DOHH2 (cell line): ENCODE measurements at regions not wholly inside any gene's neighbourhood (a gene's known extent, or its start where the extent isn't known, plus 50 kb on each side); places are given as distances from the start of the nearest gene placed in this dataset.

Source experiments
- H3F3A ChIP-seq: fragments of 200-600 bp; sonication (generic), shearing (Covaris generic); 2 replicates; pipeline ENCODE4 v1.6.0; 2016; ENCODE audit warnings: antibody characterized with exemption, mild to moderate bottlenecking; ENCODE audit not compliant: control insufficient read depth, insufficient read depth
- H3K27ac ChIP-seq: fragments of 200-600 bp; sonication (generic); 2 replicates; pipeline ENCODE4 v1.5.1; 2014; ENCODE audit warnings: low read depth, mild to moderate bottlenecking, low read length, moderate library complexity
- H3K27me3 ChIP-seq: fragments of 200-600 bp; sonication (generic); 2 replicates; pipeline ENCODE4 v1.6.1; 2014; ENCODE audit warnings: mild to moderate bottlenecking, low read length, mixed read lengths; ENCODE audit not compliant: control insufficient read depth
- H3K36me3 ChIP-seq: fragments of 200-600 bp; sonication (generic); 2 replicates; pipeline ENCODE4 v1.6.1; 2014; ENCODE audit warnings: mild to moderate bottlenecking, low read length, moderate library complexity, mixed read lengths; ENCODE audit not compliant: control insufficient read depth
- H3K4me1 ChIP-seq: fragments of 200-600 bp; sonication (generic); 2 replicates; pipeline ENCODE4 v1.6.1; 2014; ENCODE audit warnings: mild to moderate bottlenecking, low read length, mixed read lengths; ENCODE audit not compliant: control insufficient read depth
- H3K4me2 ChIP-seq: fragments of 200-600 bp; sonication (generic); 2 replicates; pipeline ENCODE4 v1.6.0; 2014; ENCODE audit warnings: mild to moderate bottlenecking, low read length, moderate library complexity
- H3K4me3 ChIP-seq: fragments of 200-600 bp; sonication (generic); 2 replicates; pipeline ENCODE4 v1.5.1; 2014; ENCODE audit warnings: mild to moderate bottlenecking, low read length, mixed read lengths
- H3K79me2 ChIP-seq: fragments of 200-600 bp; sonication (generic); 2 replicates; pipeline ENCODE4 v1.6.1; 2014; ENCODE audit warnings: mild to moderate bottlenecking, low read length, mixed read lengths; ENCODE audit not compliant: control insufficient read depth
- H3K9me2 ChIP-seq: fragments of 200-600 bp; sonication (generic); replicated peaks from 2 replicates; pipeline ENCODE4 v1.6.1; 2014; ENCODE audit warnings: mild to moderate bottlenecking, low read length, mixed read lengths; ENCODE audit not compliant: control insufficient read depth
- H3K9me3 ChIP-seq: fragments of 200-600 bp; sonication (generic); 2 replicates; pipeline ENCODE4 v1.6.1; 2014; ENCODE audit warnings: antibody characterized with exemption, low read length, mixed read lengths; ENCODE audit not compliant: control insufficient read depth, insufficient read depth
- H4K20me1 ChIP-seq: fragments of 200-600 bp; sonication (generic); 2 replicates; pipeline ENCODE4 v1.6.0; 2014; ENCODE audit warnings: low read depth, mild to moderate bottlenecking, antibody characterized with exemption, low read length, moderate library complexity; ENCODE audit not compliant: control insufficient read depth, insufficient read depth
- CTCF ChIP-seq: fragments of 200-600 bp; sonication (generic); IDR thresholded peaks from one replicate; pipeline ENCODE4 v1.5.1; 2014; ENCODE audit warnings: antibody characterized with exemption, mild to moderate bottlenecking, low read depth, low read length; ENCODE audit not compliant: poor library complexity, severe bottlenecking
- EZH2phosphoT487 ChIP-seq: fragments of 200-600 bp; sonication (generic); IDR thresholded peaks from 2 replicates; pipeline ENCODE4 v1.6.1; 2017; ENCODE audit warnings: borderline replicate concordance, mild to moderate bottlenecking, antibody characterized with exemption, low read length, moderate library complexity, mixed read lengths

- H3K9me2 ChIP-seq, result no peaks in the 10 kb centered on the region
- TF ChIP-seq EZH2phosphoT487 (no peak), CTCF (no peak)
- no peaks in the 10 kb centered on the region for H4K20me1 ChIP-seq
Measured at GRCh38 chr10:121281576-121281975, 316.7 kb downstream of the FGFR2 start.

GRCh38 chr10:121282264-121282663 lies 316.0 kb downstream of the FGFR2 start:
- no peak overlapping the region for H3K4me2 ChIP-seq
- no peaks in the 10 kb centered on the region for H3K4me1 ChIP-seq
- TF ChIP-seq CTCF (no peak), EZH2phosphoT487 (no peak)
- no peak overlapping the region for H3K27ac ChIP-seq
- no peak overlapping the region for H3K4me3 ChIP-seq
- H3F3A ChIP-seq, result no peaks in the 10 kb centered on the region
- H3K9me2 ChIP-seq, result no peaks in the 10 kb centered on the region
- no peaks in the 10 kb centered on the region for H4K20me1 ChIP-seq
- no peaks in the 10 kb centered on the region for H3K79me2 ChIP-seq
- no peaks in the 10 kb centered on the region for H3K36me3 ChIP-seq
- H3K9me3 ChIP-seq, result no peaks in the 10 kb centered on the region
- no peaks in the 10 kb centered on the region for H3K27me3 ChIP-seq

More at GRCh38 chr10:121281576-121281975, 316.7 kb downstream of the FGFR2 start:
- Histone ChIP-seq H3K27ac (no peak overlapping the region), H3K4me3 (no peak overlapping the region), H3K4me2 (no peak overlapping the region), H3K36me3 (no peaks in the 10 kb centered on the region), H3K9me3 (no peaks in the 10 kb centered on the region), H3K27me3 (no peaks in the 10 kb centered on the region), H3K4me1 (no peaks in the 10 kb centered on the region), H3F3A (no peaks in the 10 kb centered on the region), H3K79me2 (no peaks in the 10 kb centered on the region)

GRCh38 chr10:121282797-121283515 lies 315.3 kb downstream of the FGFR2 start:
- H3K79me2 ChIP-seq, result no peaks in the 10 kb centered on the region
- no peaks in the 10 kb centered on the region for H3K27me3 ChIP-seq
- H3K4me1 ChIP-seq, result no peaks in the 10 kb centered on the region
- H3F3A ChIP-seq, result no peaks in the 10 kb centered on the region
- no peaks in the 10 kb centered on the region for H3K9me3 ChIP-seq
- no peak for TF ChIP-seq EZH2phosphoT487
- no peak for TF ChIP-seq CTCF
- no peaks in the 10 kb centered on the region for H3K36me3 ChIP-seq
- H4K20me1 ChIP-seq, result no peaks in the 10 kb centered on the region
- H3K4me3 ChIP-seq, result no peak overlapping the region
- no peaks in the 10 kb centered on the region for H3K9me2 ChIP-seq
- no peak overlapping the region for H3K4me2 ChIP-seq
- H3K27ac ChIP-seq, result no peak overlapping the region
